ENCODE measurements at regions not wholly inside any gene's neighbourhood (a gene's known extent, or its start where the extent isn't known, plus 50 kb on each side); places are given as distances from the start of the nearest gene placed in this dataset.

DNA sequence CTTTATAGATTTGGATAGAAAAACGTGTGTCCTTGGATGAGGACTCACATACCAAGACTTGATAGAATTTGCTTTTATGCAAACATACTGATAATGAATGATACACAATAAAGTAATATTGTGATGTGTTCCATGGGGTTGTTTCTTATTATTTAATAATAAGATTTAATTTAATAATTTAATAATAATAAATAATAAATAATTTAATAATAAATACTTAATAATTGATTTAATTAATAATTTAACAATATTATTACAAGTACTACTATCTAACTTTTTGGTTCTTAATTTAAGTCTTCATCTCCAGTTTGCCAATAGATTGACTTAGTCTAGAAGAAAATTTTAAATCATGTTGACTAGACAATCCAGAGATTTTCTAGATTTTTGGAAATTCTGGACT lies 909.2 kb upstream of the PCDH20 start:
- Mint-ChIP-seq H3K9me3 (peaks cover 5% of the 10 kb centered on the region), H3K4me3 (no peak overlapping the region), H3K4me1 (ENCODE audit: low read depth) (no peaks in the 10 kb centered on the region), H3K27me3 (no peaks in the 10 kb centered on the region), H3K36me3 (ENCODE audit: low read depth) (no peaks in the 10 kb centered on the region), H3K27ac (no peak overlapping the region)
- TF ChIP-seq, protein P1, sequence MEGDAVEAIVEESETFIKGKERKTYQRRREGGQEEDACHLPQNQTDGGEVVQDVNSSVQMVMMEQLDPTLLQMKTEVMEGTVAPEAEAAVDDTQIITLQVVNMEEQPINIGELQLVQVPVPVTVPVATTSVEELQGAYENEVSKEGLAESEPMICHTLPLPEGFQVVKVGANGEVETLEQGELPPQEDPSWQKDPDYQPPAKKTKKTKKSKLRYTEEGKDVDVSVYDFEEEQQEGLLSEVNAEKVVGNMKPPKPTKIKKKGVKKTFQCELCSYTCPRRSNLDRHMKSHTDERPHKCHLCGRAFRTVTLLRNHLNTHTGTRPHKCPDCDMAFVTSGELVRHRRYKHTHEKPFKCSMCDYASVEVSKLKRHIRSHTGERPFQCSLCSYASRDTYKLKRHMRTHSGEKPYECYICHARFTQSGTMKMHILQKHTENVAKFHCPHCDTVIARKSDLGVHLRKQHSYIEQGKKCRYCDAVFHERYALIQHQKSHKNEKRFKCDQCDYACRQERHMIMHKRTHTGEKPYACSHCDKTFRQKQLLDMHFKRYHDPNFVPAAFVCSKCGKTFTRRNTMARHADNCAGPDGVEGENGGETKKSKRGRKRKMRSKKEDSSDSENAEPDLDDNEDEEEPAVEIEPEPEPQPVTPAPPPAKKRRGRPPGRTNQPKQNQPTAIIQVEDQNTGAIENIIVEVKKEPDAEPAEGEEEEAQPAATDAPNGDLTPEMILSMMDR (IDR thresholded peaks at IDR 0.05): no peak
- ChIA-PET POLR2A (no interaction called here), CTCF (interaction anchor here (1.5 kb wide), 1 partner anchor 10 kb away, joined by 3 read pairs; no protein-coding TSS in a partner anchor)
- intact Hi-C loops (cut with DNase I, micrococcal nuclease): no loop called here
- ATAC-seq (ENCODE audit: poor library complexity) (no peak), DNase-seq (no peak)
- H3K36me3 ChIP-seq (ENCODE audit: insufficient read depth, low read length): no peaks in the 10 kb centered on the region
- peaks cover 1 to 7% of the 10 kb centered on the region in 2 experiments for H3K9me3 ChIP-seq (ENCODE audit: control insufficient read depth in 1 of 2, insufficient read depth in 1 of 2, low read length in 2 of 2)
- no peaks in the 10 kb centered on the region for H3K4me1 ChIP-seq (ENCODE audit: insufficient read depth, low read length)
- H3K27me3 ChIP-seq (ENCODE audit: control insufficient read depth in 1 of 2, insufficient read depth in 2 of 2, low read length in 2 of 2): no peaks in the 10 kb centered on the region
- no peak overlapping the region for H3K27ac ChIP-seq (ENCODE audit: low read depth in 1 of 2, low read length in 2 of 2)
- H3K4me3 ChIP-seq (ENCODE audit: low read length): no peak overlapping the region

DNA sequence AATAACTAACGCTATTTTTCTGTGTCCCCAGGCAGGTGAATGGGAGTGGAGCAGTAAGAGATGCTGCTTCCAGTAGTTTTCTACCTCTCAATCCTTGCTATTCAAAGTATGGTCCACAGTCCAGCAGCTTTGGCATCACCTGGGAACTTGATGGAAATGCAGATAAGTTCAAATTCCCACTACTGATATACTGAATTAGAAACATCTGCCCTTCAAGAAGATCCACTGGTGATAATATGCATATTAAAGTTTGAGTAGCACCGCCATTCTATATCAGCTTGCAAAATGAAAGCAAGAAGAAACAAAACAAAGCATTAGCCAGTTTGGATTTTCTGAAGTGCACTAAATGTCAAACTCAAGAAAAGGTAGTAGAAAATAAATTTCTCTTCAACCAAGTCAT lies 906.2 kb upstream of the PCDH20 start:
- H3K4me3 ChIP-seq (ENCODE audit: low read length): no peak overlapping the region
- H3K27me3 ChIP-seq (ENCODE audit: control insufficient read depth in 1 of 2, insufficient read depth in 2 of 2, low read length in 2 of 2): no peaks in the 10 kb centered on the region
- H3K9me3 Mint-ChIP-seq: no peaks in the 10 kb centered on the region
- ChIA-PET POLR2A (no interaction called here), CTCF (no interaction called here)
- no peaks in the 10 kb centered on the region for H3K4me1 ChIP-seq (ENCODE audit: insufficient read depth, low read length)
- DNase-seq (no peak), ATAC-seq (ENCODE audit: poor library complexity) (no peak)
- TF ChIP-seq, protein P1 (IDR thresholded peaks at IDR 0.05): no peak
- intact Hi-C loops (cut with DNase I, micrococcal nuclease): no loop called here
- H3K9me3 ChIP-seq (ENCODE audit: control insufficient read depth in 1 of 2, insufficient read depth in 1 of 2, low read length in 2 of 2): peaks cover 0 to 7% of the 10 kb centered on the region in 2 experiments
- no peaks in the 10 kb centered on the region for H3K27me3 Mint-ChIP-seq
- H3K36me3 ChIP-seq (ENCODE audit: insufficient read depth, low read length): no peaks in the 10 kb centered on the region
- H3K36me3 Mint-ChIP-seq (ENCODE audit: low read depth): no peaks in the 10 kb centered on the region
- no peak overlapping the region for H3K27ac Mint-ChIP-seq
- no peaks in the 10 kb centered on the region for H3K4me1 Mint-ChIP-seq (ENCODE audit: low read depth)
- H3K4me3 Mint-ChIP-seq: no peak overlapping the region
- H3K27ac ChIP-seq (ENCODE audit: low read depth in 1 of 2, low read length in 2 of 2): no peak overlapping the region

DNA sequence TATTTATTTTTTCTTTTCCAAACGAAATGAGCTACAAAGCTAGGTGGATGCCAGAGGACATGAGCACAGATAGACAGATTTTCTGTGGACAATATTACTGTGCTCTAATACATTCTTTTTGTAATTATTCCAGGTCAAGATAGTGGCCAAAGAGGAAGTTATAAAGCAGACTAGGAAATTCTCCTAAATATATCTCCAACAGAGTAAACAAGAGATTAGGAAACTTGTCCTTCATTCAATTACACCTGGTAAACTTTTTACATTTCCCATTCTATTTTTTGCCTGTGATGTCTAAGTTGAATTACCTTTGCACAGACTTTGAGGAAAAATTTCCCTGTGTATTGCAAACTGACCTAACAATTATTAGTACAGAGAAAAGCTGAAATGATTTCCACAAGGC lies 905.5 kb upstream of the PCDH20 start:
- Histone ChIP-seq H3K27me3 (ENCODE audit: control insufficient read depth in 1 of 2, insufficient read depth in 2 of 2, low read length in 2 of 2) (no peaks in the 10 kb centered on the region), H3K9me3 (ENCODE audit: control insufficient read depth in 1 of 2, insufficient read depth in 1 of 2, low read length in 2 of 2) (peaks cover 0 to 7% of the 10 kb centered on the region in 2 experiments), H3K36me3 (ENCODE audit: insufficient read depth, low read length) (no peaks in the 10 kb centered on the region), H3K4me1 (ENCODE audit: insufficient read depth, low read length) (no peaks in the 10 kb centered on the region), H3K27ac (ENCODE audit: low read depth in 1 of 2, low read length in 2 of 2) (no peak overlapping the region), H3K4me3 (ENCODE audit: low read length) (no peak overlapping the region)
- DNase-seq: no peak
- POLR2A ChIA-PET: no interaction called here
- Mint-ChIP-seq H3K27ac (no peak overlapping the region), H3K4me3 (no peak overlapping the region), H3K27me3 (no peaks in the 10 kb centered on the region), H3K36me3 (ENCODE audit: low read depth) (no peaks in the 10 kb centered on the region), H3K9me3 (no peaks in the 10 kb centered on the region), H3K4me1 (ENCODE audit: low read depth) (no peaks in the 10 kb centered on the region)
- CTCF ChIA-PET: no interaction called here
- TF ChIP-seq, protein P1 (IDR thresholded peaks at IDR 0.05): no peak
- intact Hi-C loops (cut with DNase I, micrococcal nuclease): no loop called here
- no peak for ATAC-seq (ENCODE audit: poor library complexity)
